Stomach (tissue), 4 donors: ENCODE measurements at regions not wholly inside any gene's neighbourhood (a gene's known extent, or its start where the extent isn't known, plus 50 kb on each side); places are given as distances from the start of the nearest gene placed in this dataset.

Source experiments
- EP300 ChIP-seq: sonication (generic); formaldehyde crosslinking; IDR thresholded peaks from one replicate; pipeline ENCODE4 v1.6.1; 2017; ENCODE audit warnings: antibody characterized with exemption
- POLR2A ChIP-seq, 4 donors: fragments of 450-650 bp; IDR thresholded peaks; one replicate each; pipeline ENCODE4 v1.6.1; 2016; ENCODE audit warnings: antibody characterized with exemption in 4 of 4, control low read depth in 2 of 4, mild to moderate bottlenecking in 1 of 4, moderate library complexity in 1 of 4
- POLR2AphosphoS5 ChIP-seq, 3 donors: sonication (generic); formaldehyde crosslinking; IDR thresholded peaks; one replicate each; pipeline ENCODE4 v1.6.1; 2016; ENCODE audit warnings: antibody characterized with exemption in 3 of 3
- TF ChIP-seq, protein P1 (sequence below), 7 experiments: fragments of 450-650 bp in 4 of 7; fragments of 200-600 bp in 3 of 7; sonication (generic) in 3 of 7; IDR thresholded peaks; one replicate each; pipeline ENCODE4 v1.5.1; 2016 to 2019; ENCODE audit warnings: antibody characterized with exemption in 7 of 7, control low read depth in 2 of 7, mild to moderate bottlenecking in 1 of 7

DNA sequence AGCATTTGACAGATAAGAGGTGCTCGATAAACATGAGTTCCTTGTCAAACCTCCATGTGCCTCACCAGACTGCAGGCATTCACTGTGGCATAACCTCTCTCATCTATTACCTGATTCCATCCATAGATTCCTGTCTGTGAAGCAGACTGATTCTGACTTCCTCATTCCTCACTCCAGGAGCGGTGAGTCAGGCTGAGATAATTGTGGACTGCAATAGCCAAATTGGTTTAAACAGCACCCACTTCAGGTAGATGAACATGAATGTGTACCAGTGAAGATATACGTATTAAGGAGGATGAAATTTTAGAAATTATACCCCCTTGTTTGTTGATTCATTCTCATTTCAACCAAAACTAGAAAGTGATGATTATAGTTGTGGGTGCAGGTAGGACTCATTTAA is 391.2 kb downstream of the HINT1 start:
- TF ChIP-seq, protein P1, sequence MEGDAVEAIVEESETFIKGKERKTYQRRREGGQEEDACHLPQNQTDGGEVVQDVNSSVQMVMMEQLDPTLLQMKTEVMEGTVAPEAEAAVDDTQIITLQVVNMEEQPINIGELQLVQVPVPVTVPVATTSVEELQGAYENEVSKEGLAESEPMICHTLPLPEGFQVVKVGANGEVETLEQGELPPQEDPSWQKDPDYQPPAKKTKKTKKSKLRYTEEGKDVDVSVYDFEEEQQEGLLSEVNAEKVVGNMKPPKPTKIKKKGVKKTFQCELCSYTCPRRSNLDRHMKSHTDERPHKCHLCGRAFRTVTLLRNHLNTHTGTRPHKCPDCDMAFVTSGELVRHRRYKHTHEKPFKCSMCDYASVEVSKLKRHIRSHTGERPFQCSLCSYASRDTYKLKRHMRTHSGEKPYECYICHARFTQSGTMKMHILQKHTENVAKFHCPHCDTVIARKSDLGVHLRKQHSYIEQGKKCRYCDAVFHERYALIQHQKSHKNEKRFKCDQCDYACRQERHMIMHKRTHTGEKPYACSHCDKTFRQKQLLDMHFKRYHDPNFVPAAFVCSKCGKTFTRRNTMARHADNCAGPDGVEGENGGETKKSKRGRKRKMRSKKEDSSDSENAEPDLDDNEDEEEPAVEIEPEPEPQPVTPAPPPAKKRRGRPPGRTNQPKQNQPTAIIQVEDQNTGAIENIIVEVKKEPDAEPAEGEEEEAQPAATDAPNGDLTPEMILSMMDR (IDR thresholded peaks at IDR 0.05): no peak
- TF ChIP-seq POLR2AphosphoS5 (IDR thresholded peaks at IDR 0.05) (no peak), POLR2A (IDR thresholded peaks at IDR 0.05) (no peak), EP300 (no peak)
